Osteoblast (primary cell): ENCODE measurements at regions not wholly inside any gene's neighbourhood (a gene's known extent, or its start where the extent isn't known, plus 50 kb on each side); places are given as distances from the start of the nearest gene placed in this dataset.

ENCODE experiments used
- DNase-seq: peaks from one replicate; pipeline ENCODE4 v3.0.0; 2011; ENCODE audit warnings: low spot score, mixed read lengths; ENCODE audit not compliant: insufficient read length; ENCODE audit errors: missing footprints
- H2AFZ ChIP-seq: 2 replicates; pipeline ENCODE4 v1.6.0; 2011; ENCODE audit warnings: mild to moderate bottlenecking, low read length
- H3K27ac ChIP-seq: 2 replicates; pipeline ENCODE4 v1.5.1; 2011; ENCODE audit warnings: mild to moderate bottlenecking, low read depth, low read length, moderate library complexity
- H3K27me3 ChIP-seq: 2 replicates; pipeline ENCODE4 v1.6.0; 2012; ENCODE audit warnings: mild to moderate bottlenecking, control low read depth, inconsistent platforms, low read length, moderate library complexity; ENCODE audit not compliant: insufficient read depth
- H3K36me3 ChIP-seq: 2 replicates; pipeline ENCODE4 v1.5.1; 2011; ENCODE audit warnings: mild to moderate bottlenecking, low read length, control low read depth, moderate library complexity; ENCODE audit not compliant: insufficient read depth
- H3K4me1 ChIP-seq: 2 replicates; pipeline ENCODE4 v1.5.1; 2011; ENCODE audit warnings: mild to moderate bottlenecking, low read length, control low read depth, moderate library complexity; ENCODE audit not compliant: insufficient read depth
- H3K4me2 ChIP-seq: 2 replicates; pipeline ENCODE4 v1.6.0; 2011; ENCODE audit warnings: mild to moderate bottlenecking, low read length; ENCODE audit not compliant: insufficient read depth
- H3K4me3 ChIP-seq: fragments of 200-600 bp; sonication (generic); 3 replicates; pipeline ENCODE4 v1.5.1; 2012; ENCODE audit warnings: mild to moderate bottlenecking, low read length, inconsistent platforms; ENCODE audit not compliant: insufficient read depth
- H3K79me2 ChIP-seq: 2 replicates; pipeline ENCODE4 v1.6.0; 2012; ENCODE audit warnings: mild to moderate bottlenecking, low read length, control low read depth, inconsistent platforms; ENCODE audit not compliant: insufficient read depth
- H3K9me3 ChIP-seq: 2 replicates; pipeline ENCODE4 v1.5.1; 2011; ENCODE audit warnings: low read depth, low read length, control low read depth
- H4K20me1 ChIP-seq: 2 replicates; pipeline ENCODE4 v1.6.0; 2012; ENCODE audit warnings: mild to moderate bottlenecking, low read length, control low read depth; ENCODE audit not compliant: insufficient read depth
- CTCF ChIP-seq: IDR thresholded peaks from 2 replicates; pipeline ENCODE4 v1.5.1; 2011; ENCODE audit warnings: mild to moderate bottlenecking, low read depth, low read length, moderate library complexity; ENCODE audit errors: extremely low read depth

DNA sequence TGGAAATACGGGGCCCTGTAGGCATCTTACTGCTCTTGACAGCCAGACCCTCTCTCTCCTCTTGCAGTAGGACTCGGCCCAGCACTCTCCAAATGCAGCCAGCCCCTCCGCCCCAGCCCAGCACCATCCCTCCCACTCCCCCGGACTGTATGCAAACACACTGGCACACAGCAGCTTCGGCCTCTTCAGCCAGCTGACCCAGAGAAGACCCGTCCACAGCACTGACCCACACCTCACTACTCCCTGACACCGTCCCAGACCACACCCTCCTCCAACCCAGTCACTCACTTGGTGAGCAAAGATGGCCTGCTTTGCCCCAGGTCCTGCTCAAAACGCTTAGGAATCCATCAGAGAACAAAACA, 164.6 kb downstream of the IGLL1 start:
- Histone ChIP-seq H3K79me2 (no peaks in the 10 kb centered on the region), H4K20me1 (no peaks in the 10 kb centered on the region), H3K36me3 (no peaks in the 10 kb centered on the region), H2AFZ (no peak overlapping the region), H3K27ac (no peak overlapping the region), H3K4me3 (no peak overlapping the region), H3K27me3 (peaks cover under 1% of the 10 kb centered on the region), H3K4me2 (no peak overlapping the region), H3K4me1 (no peaks in the 10 kb centered on the region), H3K9me3 (no peaks in the 10 kb centered on the region)
- TF ChIP-seq CTCF = no peak
- DNase-seq = no peak

DNA sequence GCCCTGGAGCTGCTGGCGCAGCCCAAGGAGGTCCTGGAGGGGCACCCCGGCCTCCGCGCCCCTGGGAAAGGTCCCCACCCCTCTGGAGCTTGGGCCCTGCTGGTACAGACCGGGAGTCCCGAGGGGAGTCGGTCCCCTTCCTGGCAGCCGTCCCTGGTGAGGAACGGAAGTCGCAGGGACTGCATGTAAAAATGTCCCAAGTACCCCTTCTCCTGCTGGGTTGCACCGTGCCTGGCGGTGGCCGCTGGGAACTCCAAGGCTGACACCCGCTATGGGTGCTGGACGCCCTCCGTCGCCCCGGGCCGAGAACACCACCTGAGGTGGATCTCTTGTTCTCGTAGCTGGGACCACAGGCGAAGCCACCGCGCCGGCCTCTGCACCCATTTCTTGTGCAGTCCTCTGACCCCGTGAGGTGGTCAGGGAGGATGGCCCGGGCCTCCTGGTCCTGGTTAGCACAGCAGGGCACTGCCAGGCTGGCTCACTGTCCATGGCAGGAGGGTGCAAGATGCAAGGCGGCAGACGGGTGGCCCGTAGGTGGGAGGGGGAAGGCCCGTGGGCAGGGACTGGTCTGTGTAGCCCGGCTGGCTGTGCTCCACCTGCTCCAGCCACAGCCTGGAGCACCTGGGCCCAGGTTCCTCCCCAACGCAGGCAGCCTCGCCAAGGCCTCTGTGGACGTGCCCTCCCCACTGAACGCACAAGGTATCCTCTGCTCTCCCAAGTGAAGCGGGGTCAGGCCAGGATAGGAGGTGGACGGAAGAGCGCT, 165.2 kb downstream of the IGLL1 start:
- no peak overlapping the region for H3K4me2 ChIP-seq
- no peaks in the 10 kb centered on the region for H3K36me3 ChIP-seq
- no peaks in the 10 kb centered on the region for H4K20me1 ChIP-seq
- no peak overlapping the region for H3K27ac ChIP-seq
- H3K79me2 ChIP-seq = no peaks in the 10 kb centered on the region
- no peak for DNase-seq
- H3K4me3 ChIP-seq = no peak overlapping the region
- H3K4me1 ChIP-seq = no peaks in the 10 kb centered on the region
- peaks cover 3% of the 10 kb centered on the region for H3K27me3 ChIP-seq
- H3K9me3 ChIP-seq = no peaks in the 10 kb centered on the region
- no peak overlapping the region for H2AFZ ChIP-seq
- TF ChIP-seq CTCF = no peak

- Histone ChIP-seq H3K27me3 (peaks cover 3% of the 10 kb centered on the region), H3K4me1 (no peaks in the 10 kb centered on the region), H3K36me3 (no peaks in the 10 kb centered on the region), H3K9me3 (no peaks in the 10 kb centered on the region), H3K27ac (no peak overlapping the region), H4K20me1 (no peaks in the 10 kb centered on the region), H2AFZ (no peak overlapping the region), H3K4me2 (no peak overlapping the region), H3K4me3 (no peak overlapping the region), H3K79me2 (no peaks in the 10 kb centered on the region)
- DNase-seq = no peak
- no peak for TF ChIP-seq CTCF
Observed at GRCh38 chr22:23411739-23412138, 168.4 kb downstream of the IGLL1 start.

DNA sequence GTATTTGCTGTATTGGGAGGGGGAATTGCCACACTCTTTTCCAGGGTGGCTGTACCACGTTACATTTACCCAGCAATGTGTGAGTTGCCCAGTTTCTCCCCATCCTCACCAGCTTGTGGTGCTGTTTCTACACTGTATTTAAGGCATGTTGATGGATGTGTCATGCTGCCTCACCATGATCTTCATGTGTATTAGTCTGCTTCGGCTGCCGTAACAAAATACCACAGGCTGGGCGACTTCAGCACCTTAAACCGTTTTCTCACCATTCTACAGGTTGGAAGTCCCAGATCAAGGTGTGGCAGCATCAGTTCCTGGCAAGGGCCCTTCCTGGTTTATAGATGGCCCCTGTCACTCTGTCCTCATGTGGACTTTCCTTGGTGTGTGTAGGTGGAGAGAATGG, 169.7 kb downstream of the IGLL1 start:
- TF ChIP-seq CTCF = no peak
- no peaks in the 10 kb centered on the region for H4K20me1 ChIP-seq
- H2AFZ ChIP-seq = no peak overlapping the region

More for the DNA sequence above, 169.7 kb downstream of the IGLL1 start:
- H3K79me2 ChIP-seq = no peaks in the 10 kb centered on the region
- DNase-seq = no peak
- H3K4me3 ChIP-seq = no peak overlapping the region
- H3K36me3 ChIP-seq = no peaks in the 10 kb centered on the region
- no peaks in the 10 kb centered on the region for H3K4me1 ChIP-seq
- no peak overlapping the region for H3K4me2 ChIP-seq
- H3K27me3 ChIP-seq = peaks cover 3% of the 10 kb centered on the region
- no peaks in the 10 kb centered on the region for H3K9me3 ChIP-seq
- H3K27ac ChIP-seq = no peak overlapping the region
